Endodermal cell (in vitro differentiated cells): ENCODE measurements at regions not wholly inside any gene's neighbourhood (a gene's known extent, or its start where the extent isn't known, plus 50 kb on each side); places are given as distances from the start of the nearest gene placed in this dataset.
A peak's percentile ranks its signal among the peaks of the same experiment; 100 is the strongest.

ENCODE experiments used
- DNase-seq: peaks from one replicate; pipeline ENCODE4 v3.0.0-alpha.2; 2017
- H3K27ac ChIP-seq: 2 replicates; pipeline ENCODE4 v1.5.1; 2013; ENCODE audit warnings: mild to moderate bottlenecking, low read depth, low read length, moderate library complexity
- H3K27me3 ChIP-seq: 2 replicates; pipeline ENCODE4 v1.6.1; 2013; ENCODE audit warnings: mild to moderate bottlenecking, low read length, moderate library complexity; ENCODE audit not compliant: insufficient read depth, control insufficient read depth, poor library complexity, severe bottlenecking
- H3K36me3 ChIP-seq: 2 replicates; pipeline ENCODE4 v1.7.0; 2013; ENCODE audit warnings: mild to moderate bottlenecking, low read length, moderate library complexity; ENCODE audit not compliant: control insufficient read depth, insufficient read depth
- H3K4me1 ChIP-seq: one replicate; pipeline ENCODE4 v1.7.0; 2013; ENCODE audit warnings: low read length; ENCODE audit not compliant: control insufficient read depth, insufficient read depth
- H3K4me3 ChIP-seq: 2 replicates; pipeline ENCODE4 v1.5.1; 2013; ENCODE audit warnings: mild to moderate bottlenecking, low read length, moderate library complexity
- H3K9ac ChIP-seq: 2 replicates; pipeline ENCODE4 v1.6.1; 2013; ENCODE audit warnings: mild to moderate bottlenecking, low read length, moderate library complexity; ENCODE audit not compliant: poor library complexity, severe bottlenecking; ENCODE audit errors: extremely low read depth
- H3K9me3 ChIP-seq: 2 replicates; pipeline ENCODE4 v1.6.1; 2013; ENCODE audit warnings: mild to moderate bottlenecking, low read length, moderate library complexity; ENCODE audit not compliant: control insufficient read depth
- H3K27ac Mint-ChIP-seq: 2 replicates; pipeline ENCODE4 v1.8.0; 2020; ENCODE audit warnings: mixed read lengths
- H3K27me3 Mint-ChIP-seq: 2 replicates; pipeline ENCODE4 v1.8.0; 2021; ENCODE audit warnings: mild to moderate bottlenecking, mixed read lengths; ENCODE audit not compliant: insufficient read depth
- H3K36me3 Mint-ChIP-seq: 2 replicates; pipeline ENCODE4 v1.8.0; 2020; ENCODE audit warnings: low read depth, mixed read lengths
- H3K4me1 Mint-ChIP-seq: 2 replicates; pipeline ENCODE4 v1.8.0; 2020; ENCODE audit warnings: mixed read lengths
- H3K4me3 Mint-ChIP-seq: 2 replicates; pipeline ENCODE4 v1.8.0; 2020; ENCODE audit warnings: mild to moderate bottlenecking, moderate library complexity, mixed read lengths
- H3K9me3 Mint-ChIP-seq: 2 replicates; pipeline ENCODE4 v1.8.0; 2020; ENCODE audit warnings: mild to moderate bottlenecking, mixed read lengths
- WGBS, 2 experiments: methylation state at CpG; one replicate each; pipeline versions ENCODE4 v1.1.5 to v1.1.7; 2013; ENCODE audit warnings: missing lambda C conversion rate in 2 of 2, mixed read lengths in 1 of 2; ENCODE audit not compliant: insufficient coverage in 1 of 2, insufficient read length in 1 of 2; 5-methylcytosine and 5-hydroxymethylcytosine counted together
- TF ChIP-seq, protein P1 (sequence below): fragments of 200-600 bp; sonication (generic); conservative IDR thresholded peaks from 2 replicates; pipeline ENCODE4 v1.5.0; 2021; ENCODE audit warnings: antibody characterized with exemption, mild to moderate bottlenecking

GRCh38 chrX:69089203-69089602 lies 76.0 kb downstream of the PJA1 start:
- H3K27me3 ChIP-seq = no peaks in the 10 kb centered on the region
- no peak overlapping the region for H3K27ac ChIP-seq
- H3K36me3 ChIP-seq = no peaks in the 10 kb centered on the region
- Mint-ChIP-seq H3K27ac (no peak overlapping the region), H3K4me1 (peaks cover 6% of the 10 kb centered on the region), H3K9me3 (peaks cover 39% of the 10 kb centered on the region), H3K4me3 (no peak overlapping the region), H3K27me3 (no peaks in the 10 kb centered on the region), H3K36me3 (no peaks in the 10 kb centered on the region)
- H3K4me3 ChIP-seq = no peak overlapping the region
- TF ChIP-seq, protein P1, sequence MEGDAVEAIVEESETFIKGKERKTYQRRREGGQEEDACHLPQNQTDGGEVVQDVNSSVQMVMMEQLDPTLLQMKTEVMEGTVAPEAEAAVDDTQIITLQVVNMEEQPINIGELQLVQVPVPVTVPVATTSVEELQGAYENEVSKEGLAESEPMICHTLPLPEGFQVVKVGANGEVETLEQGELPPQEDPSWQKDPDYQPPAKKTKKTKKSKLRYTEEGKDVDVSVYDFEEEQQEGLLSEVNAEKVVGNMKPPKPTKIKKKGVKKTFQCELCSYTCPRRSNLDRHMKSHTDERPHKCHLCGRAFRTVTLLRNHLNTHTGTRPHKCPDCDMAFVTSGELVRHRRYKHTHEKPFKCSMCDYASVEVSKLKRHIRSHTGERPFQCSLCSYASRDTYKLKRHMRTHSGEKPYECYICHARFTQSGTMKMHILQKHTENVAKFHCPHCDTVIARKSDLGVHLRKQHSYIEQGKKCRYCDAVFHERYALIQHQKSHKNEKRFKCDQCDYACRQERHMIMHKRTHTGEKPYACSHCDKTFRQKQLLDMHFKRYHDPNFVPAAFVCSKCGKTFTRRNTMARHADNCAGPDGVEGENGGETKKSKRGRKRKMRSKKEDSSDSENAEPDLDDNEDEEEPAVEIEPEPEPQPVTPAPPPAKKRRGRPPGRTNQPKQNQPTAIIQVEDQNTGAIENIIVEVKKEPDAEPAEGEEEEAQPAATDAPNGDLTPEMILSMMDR = no peak
- DNase-seq = no peak
- no peak overlapping the region for H3K9ac ChIP-seq
- WGBS, 2 experiments = 70% methylated on average over 3 of the region's 3 CpGs; no CpG with 5 or more reads in 1 of the 2 experiments
- no peaks in the 10 kb centered on the region for H3K9me3 ChIP-seq
- no peaks in the 10 kb centered on the region for H3K4me1 ChIP-seq

GRCh38 chrX:69088171-69088938 lies 76.9 kb downstream of the PJA1 start:
- Mint-ChIP-seq H3K27ac (no peak overlapping the region), H3K4me3 (no peak overlapping the region), H3K27me3 (no peaks in the 10 kb centered on the region), H3K9me3 (peaks cover 42% of the 10 kb centered on the region), H3K36me3 (no peaks in the 10 kb centered on the region), H3K4me1 (peaks cover 10% of the 10 kb centered on the region)
- no peak overlapping the region for H3K27ac ChIP-seq
- H3K36me3 ChIP-seq = no peaks in the 10 kb centered on the region
- no peaks in the 10 kb centered on the region for H3K9me3 ChIP-seq
- H3K4me1 ChIP-seq = no peaks in the 10 kb centered on the region
- TF ChIP-seq, protein P1 = no peak
- no peak overlapping the region for H3K9ac ChIP-seq
- peak; percentile 67 for DNase-seq
- WGBS, 2 experiments = 69% methylated on average over 10 of the region's 12 CpGs; no CpG with 5 or more reads in 1 of the 2 experiments
- no peaks in the 10 kb centered on the region for H3K27me3 ChIP-seq
- no peak overlapping the region for H3K4me3 ChIP-seq

- no peak for DNase-seq
- no peak overlapping the region for H3K4me3 Mint-ChIP-seq
- peaks cover 49% of the 10 kb centered on the region for H3K9me3 Mint-ChIP-seq
- Histone ChIP-seq H3K27ac (no peak overlapping the region), H3K4me1 (no peaks in the 10 kb centered on the region), H3K27me3 (no peaks in the 10 kb centered on the region), H3K9ac (no peak overlapping the region), H3K4me3 (no peak overlapping the region), H3K36me3 (no peaks in the 10 kb centered on the region), H3K9me3 (no peaks in the 10 kb centered on the region)
- H3K27ac Mint-ChIP-seq = no peak overlapping the region
- no peaks in the 10 kb centered on the region for H3K36me3 Mint-ChIP-seq
- H3K4me1 Mint-ChIP-seq = peaks cover 12% of the 10 kb centered on the region
- 71 to 77% methylated on average over 1 to 4 of the region's 4 CpGs for WGBS, 2 experiments
- TF ChIP-seq, protein P1 = peak; percentile 49
- H3K27me3 Mint-ChIP-seq = no peaks in the 10 kb centered on the region
Measured at GRCh38 chrX:69085826-69086225, 79.4 kb downstream of the PJA1 start.
